Spleen (tissue), 11 donors: ENCODE measurements at regions not wholly inside any gene's neighbourhood (a gene's known extent, or its start where the extent isn't known, plus 50 kb on each side); places are given as distances from the start of the nearest gene placed in this dataset.

Experiments
- DNase-seq: peaks from one replicate; pipeline ENCODE4 v3.0.0-alpha.2; 2020
- H3K27ac ChIP-seq, 8 donors: fragments of 200-600 bp; sonication (generic) in 7 of 8; 1 replicate in 4 of 8; 2 replicates in 4 of 8; pipeline versions ENCODE4 v1.5.0 to v1.8.0; 2016 to 2021; ENCODE audit warnings: inconsistent platforms in 4 of 8, mild to moderate bottlenecking in 4 of 8, moderate library complexity in 1 of 8
- H3K27me3 ChIP-seq, 7 donors: fragments of 200-600 bp; sonication (generic) in 6 of 7; replicated peaks in 1 of 7; 1 replicate in 4 of 7; 2 replicates in 3 of 7; pipeline versions ENCODE4 v1.5.0 to v1.8.0; 2016 to 2021; ENCODE audit warnings: inconsistent platforms in 3 of 7, mild to moderate bottlenecking in 1 of 7
- H3K36me3 ChIP-seq, 6 donors: fragments of 200-600 bp; sonication (generic) in 5 of 6; 1 replicate in 4 of 6; 2 replicates in 2 of 6; pipeline versions ENCODE4 v1.5.0 to v1.8.0; 2016 to 2021; ENCODE audit warnings: inconsistent platforms in 2 of 6
- H3K4me1 ChIP-seq, 6 donors: fragments of 200-600 bp; sonication (generic) in 5 of 6; 1 replicate in 3 of 6; 2 replicates in 3 of 6; pipeline versions ENCODE4 v1.5.0 to v1.8.0; 2016 to 2021; ENCODE audit warnings: inconsistent platforms in 3 of 6
- H3K4me3 ChIP-seq, 8 donors: fragments of 200-600 bp; sonication (generic) in 7 of 8; 1 replicate in 4 of 8; 2 replicates in 4 of 8; pipeline versions ENCODE4 v1.5.0 to v1.8.0; 2016 to 2021; ENCODE audit warnings: inconsistent platforms in 4 of 8, mild to moderate bottlenecking in 4 of 8, moderate library complexity in 2 of 8
- H3K9me3 ChIP-seq, 8 donors: fragments of 200-600 bp; sonication (generic) in 7 of 8; 1 replicate in 4 of 8; 2 replicates in 4 of 8; pipeline versions ENCODE4 v1.5.0 to v1.8.0; 2016 to 2021; ENCODE audit warnings: inconsistent platforms in 4 of 8
- CTCF ChIP-seq, 11 experiments: fragments of 200-600 bp in 7 of 11; fragments of 450-650 bp in 4 of 11; sonication (generic) in 4 of 11; IDR thresholded peaks in 8 of 11; conservative IDR thresholded peaks in 3 of 11; 1 replicate in 7 of 11; 2 replicates in 4 of 11; pipeline versions ENCODE4 v1.4.0 to v1.8.0; 2016 to 2021; ENCODE audit warnings: antibody characterized with exemption in 11 of 11, inconsistent platforms in 4 of 11, mild to moderate bottlenecking in 1 of 11
- POLR2A ChIP-seq, 3 donors: fragments of 450-650 bp; IDR thresholded peaks; one replicate each; pipeline ENCODE4 v1.5.1; 2017; ENCODE audit warnings: antibody characterized with exemption in 3 of 3, mild to moderate bottlenecking in 1 of 3
- POLR2AphosphoS5 ChIP-seq, 3 donors: sonication (generic); formaldehyde crosslinking; IDR thresholded peaks; one replicate each; pipeline ENCODE4 v1.5.1; 2017; ENCODE audit warnings: antibody characterized with exemption in 3 of 3
- WGBS, 5 donors: extraction: QIAGEN DNeasy Blood & Tissue Kit in 3 of 5; methylation state at CpG; one replicate each; pipeline versions ENCODE4 v1.1.5 to v1.1.7; 2013 to 2018; 5-methylcytosine and 5-hydroxymethylcytosine counted together
- intact Hi-C: fragments of 100-400 bp; cut with DNase I; formaldehyde crosslinking; loops from one replicate; pipeline ENCODE4 v1.15.0; 2023; ENCODE audit warnings: low total_unique reads
- donor health status: healthy with polysubstance abuse.
- donor health status: DM: no; HTN: no; CAD: no; lungs with moderate emphysema.
- donor health status: DM: no; HTN: no; CAD: no.
- donor health status: Bipolar disorder and iron deficiency.
- donor health status: healthy.
- donor health status: DM: no; HTN: no; CAD: no.
- donor health status: DM: yes; HTN: yes; CAD: no.

DNA sequence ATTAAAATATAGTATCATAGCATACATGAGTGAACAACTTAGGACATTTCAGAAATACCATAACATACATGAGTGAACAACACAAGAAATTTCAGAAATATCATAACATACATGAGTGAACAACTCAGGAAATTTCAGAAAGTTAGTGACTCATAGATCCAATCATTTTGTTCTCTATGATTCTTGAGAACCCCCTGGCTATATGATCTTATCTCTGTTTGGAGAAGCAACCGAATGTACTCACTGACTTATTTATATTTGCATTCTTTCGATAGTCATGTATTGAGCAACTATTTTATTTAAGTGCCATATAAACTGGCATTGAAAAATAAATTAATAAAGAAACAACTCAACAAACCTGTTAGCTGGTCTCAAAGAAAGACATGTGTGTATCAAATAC lies 251.1 kb downstream of the EFNB2 start:
- H3K9me3 ChIP-seq, result peaks cover 0 to 11% (median 0%) of the 10 kb centered on the region in 8 donors
- no peaks in the 10 kb centered on the region for H3K27me3 ChIP-seq
- H3K27ac ChIP-seq, result no peak overlapping the region
- H3K36me3 ChIP-seq, result no peaks in the 10 kb centered on the region
- no peak for DNase-seq
- 91 to 97% (median 93%) methylated on average over 2 of the region's 2 CpGs for WGBS, 5 donors
- TF ChIP-seq CTCF (IDR thresholded peaks at IDR 0.05 in 8 of 11, conservative IDR thresholded peaks at IDR 0.05 in 3 of 11) (no peak), POLR2AphosphoS5 (IDR thresholded peaks at IDR 0.05) (no peak), POLR2A (IDR thresholded peaks at IDR 0.05) (no peak)
- intact Hi-C loops, result no loop called here
- H3K4me3 ChIP-seq, result no peak overlapping the region
- no peaks in the 10 kb centered on the region for H3K4me1 ChIP-seq

- WGBS, 5 donors, result 84 to 99% (median 91%) methylated on average over 8 to 9 of the region's 9 CpGs
- no peaks in the 10 kb centered on the region for H3K27me3 ChIP-seq
- H3K27ac ChIP-seq, result no peak overlapping the region
- no peaks in the 10 kb centered on the region for H3K36me3 ChIP-seq
- no peak for DNase-seq
- TF ChIP-seq POLR2A (IDR thresholded peaks at IDR 0.05) (no peak), CTCF (IDR thresholded peaks at IDR 0.05 in 8 of 11, conservative IDR thresholded peaks at IDR 0.05 in 3 of 11) (no peak), POLR2AphosphoS5 (IDR thresholded peaks at IDR 0.05) (no peak)
- no peak overlapping the region for H3K4me3 ChIP-seq
- peaks cover 0 to 11% (median 0%) of the 10 kb centered on the region in 8 donors for H3K9me3 ChIP-seq
- intact Hi-C loops, result no loop called here
- H3K4me1 ChIP-seq, result no peaks in the 10 kb centered on the region
Measured at GRCh38 chr13:106281426-106281825, 254.0 kb downstream of the EFNB2 start.

GRCh38 chr13:106277484-106278154 lies 257.8 kb downstream of the EFNB2 start:
- Histone ChIP-seq H3K27ac (no peak overlapping the region), H3K27me3 (no peaks in the 10 kb centered on the region), H3K4me3 (no peak overlapping the region), H3K36me3 (no peaks in the 10 kb centered on the region), H3K9me3 (peaks cover 0 to 10% (median 0%) of the 10 kb centered on the region in 8 donors), H3K4me1 (no peaks in the 10 kb centered on the region)
- TF ChIP-seq POLR2AphosphoS5 (IDR thresholded peaks at IDR 0.05), result no peak
- intact Hi-C loops, result no loop called here
- DNase-seq, result no peak
- 73 to 88% (median 76%) methylated on average over 10 of the region's 10 CpGs for whole genome bisulfite sequencing, 5 donors

DNA sequence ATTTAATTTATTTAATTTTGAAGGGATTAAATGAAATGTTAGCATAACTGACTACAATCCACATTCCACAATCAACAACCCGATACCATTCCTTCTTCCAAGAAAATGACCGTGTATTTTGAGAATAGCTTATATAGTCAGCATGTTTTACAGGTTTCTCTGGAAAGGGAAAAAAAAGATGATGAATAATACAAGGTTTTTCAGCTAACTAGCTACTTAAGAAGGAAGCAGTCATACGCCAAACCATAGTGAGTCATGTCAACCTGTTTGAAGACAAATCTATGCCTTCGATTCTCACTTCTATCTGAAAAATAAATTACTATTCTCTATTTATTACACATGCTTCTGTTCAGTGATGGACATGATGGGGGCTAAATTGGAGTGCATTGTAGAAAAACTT lies 258.6 kb downstream of the EFNB2 start:
- Histone ChIP-seq H3K36me3 (no peaks in the 10 kb centered on the region), H3K27ac (no peak overlapping the region), H3K4me3 (no peak overlapping the region), H3K27me3 (no peaks in the 10 kb centered on the region), H3K4me1 (no peaks in the 10 kb centered on the region), H3K9me3 (peaks cover 0 to 8% (median 0%) of the 10 kb centered on the region in 8 donors)
- TF ChIP-seq POLR2A (IDR thresholded peaks at IDR 0.05) (no peak), POLR2AphosphoS5 (IDR thresholded peaks at IDR 0.05) (no peak), CTCF (IDR thresholded peaks at IDR 0.05 in 8 of 11, conservative IDR thresholded peaks at IDR 0.05 in 3 of 11) (no peak)
- intact Hi-C loops, result no loop called here
- WGBS, 5 donors, result 80 to 98% (median 93%) methylated on average over 4 of the region's 4 CpGs
- no peak for DNase-seq
